H7 (cell line): ENCODE measurements at regions not wholly inside any gene's neighbourhood (a gene's known extent, or its start where the extent isn't known, plus 50 kb on each side); places are given as distances from the start of the nearest gene placed in this dataset.
"Not testable (repeated sequence)": the region's sequence is repeated elsewhere in the genome, so short reads cannot be mapped to it uniquely, and the experiment has no call there.

ENCODE experiments used
- DNase-seq: peaks from one replicate; pipeline ENCODE4 v3.0.0; 2012
- H3K27me3 ChIP-seq: 2 replicates; pipeline ENCODE4 v1.6.0; 2011; ENCODE audit warnings: mild to moderate bottlenecking, low read length; ENCODE audit not compliant: control insufficient read depth, insufficient read depth
- H3K36me3 ChIP-seq: replicated peaks from 2 replicates; pipeline ENCODE4 v1.5.1; 2011; ENCODE audit warnings: low read length; ENCODE audit not compliant: control insufficient read depth, insufficient read depth
- H3K4me3 ChIP-seq: 2 replicates; pipeline ENCODE4 v1.5.1; 2011; ENCODE audit warnings: low read depth, mild to moderate bottlenecking, control low read depth, low read length, moderate library complexity; ENCODE audit not compliant: insufficient read depth

DNA sequence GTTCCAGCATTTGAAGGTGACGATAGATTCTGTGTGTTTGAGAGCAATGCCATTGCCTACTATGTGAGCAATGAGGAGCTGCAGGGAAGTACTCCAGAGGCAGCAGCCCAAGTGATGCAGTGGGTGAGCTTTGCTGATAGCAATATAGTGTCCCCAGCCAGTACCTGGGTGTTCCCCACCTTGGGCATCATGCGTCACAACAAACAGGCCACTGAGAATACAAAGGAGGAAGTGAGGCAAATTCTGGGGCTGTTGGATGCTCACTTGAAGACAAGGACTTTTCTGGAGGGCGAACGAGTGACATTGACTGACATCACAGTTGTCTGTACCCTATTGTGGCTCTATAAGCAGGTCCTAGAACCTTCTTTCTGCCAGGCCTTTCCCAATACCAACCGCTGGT lies 142.0 kb downstream of the PLS3 start:
- H3K36me3 ChIP-seq: no peaks in the 10 kb centered on the region
- no peak overlapping the region for H3K4me3 ChIP-seq
- DNase-seq: no peak
- no peaks in the 10 kb centered on the region for H3K27me3 ChIP-seq

DNA sequence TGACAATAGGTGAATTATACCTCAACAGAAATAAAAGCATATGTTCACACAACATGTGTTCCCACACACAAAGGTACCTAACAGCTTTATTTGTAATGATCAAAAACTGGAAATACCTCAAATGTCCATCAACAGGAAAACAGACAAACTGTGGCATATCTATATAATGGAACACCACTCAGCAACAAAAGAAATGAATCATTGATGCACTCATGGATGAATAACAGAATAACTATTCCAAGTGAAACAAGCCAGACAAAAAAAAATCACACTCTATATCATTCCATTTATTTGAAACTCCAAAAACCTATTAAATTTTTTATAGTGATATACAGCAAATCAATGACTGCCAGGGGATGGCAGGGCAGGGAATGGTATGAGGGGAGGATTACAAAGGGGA lies 148.1 kb downstream of the PLS3 start:
- Histone ChIP-seq H3K36me3 (no peaks in the 10 kb centered on the region), H3K4me3 (no peak overlapping the region), H3K27me3 (no peaks in the 10 kb centered on the region)
- no peak for DNase-seq

DNA sequence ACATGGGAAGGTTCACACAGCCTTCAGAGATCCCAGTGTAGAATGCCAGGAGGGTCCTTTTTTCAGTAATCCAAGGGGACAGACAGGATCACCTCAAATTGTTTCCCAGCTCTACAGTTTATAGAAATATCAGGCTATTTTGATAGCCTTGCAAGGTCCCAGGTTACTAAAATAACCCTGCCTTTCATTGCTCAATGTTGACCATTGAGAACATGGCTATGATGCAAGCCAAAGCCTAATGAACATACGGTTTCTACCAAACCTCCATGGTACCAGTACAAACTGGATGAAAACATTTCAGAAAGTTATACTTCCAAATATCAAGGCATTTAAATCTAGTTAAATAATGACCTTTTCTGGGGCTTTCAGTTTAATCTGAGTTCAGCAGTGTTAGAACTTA lies 151.5 kb downstream of the PLS3 start:
- Histone ChIP-seq H3K27me3 (no peaks in the 10 kb centered on the region), H3K4me3 (no peak overlapping the region), H3K36me3 (no peaks in the 10 kb centered on the region)
- DNase-seq: no peak

DNA sequence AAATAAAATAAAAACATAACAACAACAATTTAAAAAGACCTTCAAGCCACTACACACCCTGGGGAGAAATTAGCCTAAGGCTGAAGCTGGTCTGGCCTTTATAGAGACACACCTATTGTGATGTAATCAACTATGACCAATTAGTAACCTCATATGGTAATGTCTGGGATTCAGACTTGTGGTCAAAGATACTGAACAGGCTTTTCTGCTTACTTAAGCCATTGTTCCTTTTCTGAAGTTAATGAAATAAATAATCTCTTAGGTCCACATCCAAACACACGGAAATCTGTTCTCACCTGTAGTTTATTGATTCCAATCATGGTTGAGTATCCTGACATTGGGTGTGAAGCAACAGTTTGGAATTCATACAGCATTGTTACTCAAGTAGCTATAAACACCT lies 152.5 kb downstream of the PLS3 start:
- H3K36me3 ChIP-seq: no peaks in the 10 kb centered on the region
- DNase-seq: no peak
- H3K27me3 ChIP-seq: no peaks in the 10 kb centered on the region
- H3K4me3 ChIP-seq: no peak overlapping the region

DNA sequence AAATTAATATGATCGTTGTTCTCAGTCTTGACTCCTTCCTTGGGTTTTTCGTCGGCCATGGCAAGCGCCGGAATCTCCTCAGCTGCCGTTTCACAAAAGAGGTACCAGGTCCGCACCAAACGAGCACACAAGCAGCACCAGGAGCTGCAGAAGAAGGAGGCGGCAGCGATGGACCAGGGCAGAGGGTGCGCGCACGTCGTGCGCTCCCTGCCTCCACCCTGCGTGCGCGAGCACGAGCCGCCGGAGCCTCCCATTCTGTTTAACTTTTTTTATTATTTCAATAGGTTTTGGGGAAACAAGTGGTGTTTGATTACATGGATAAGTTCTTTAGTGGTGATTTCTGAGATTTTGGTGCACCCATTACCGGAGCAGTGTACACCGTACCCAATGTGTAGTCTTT lies 158.2 kb downstream of the PLS3 start:
- no peaks in the 10 kb centered on the region for H3K36me3 ChIP-seq
- no peak for DNase-seq
- H3K4me3 ChIP-seq: no peak overlapping the region
- no peaks in the 10 kb centered on the region for H3K27me3 ChIP-seq

DNA sequence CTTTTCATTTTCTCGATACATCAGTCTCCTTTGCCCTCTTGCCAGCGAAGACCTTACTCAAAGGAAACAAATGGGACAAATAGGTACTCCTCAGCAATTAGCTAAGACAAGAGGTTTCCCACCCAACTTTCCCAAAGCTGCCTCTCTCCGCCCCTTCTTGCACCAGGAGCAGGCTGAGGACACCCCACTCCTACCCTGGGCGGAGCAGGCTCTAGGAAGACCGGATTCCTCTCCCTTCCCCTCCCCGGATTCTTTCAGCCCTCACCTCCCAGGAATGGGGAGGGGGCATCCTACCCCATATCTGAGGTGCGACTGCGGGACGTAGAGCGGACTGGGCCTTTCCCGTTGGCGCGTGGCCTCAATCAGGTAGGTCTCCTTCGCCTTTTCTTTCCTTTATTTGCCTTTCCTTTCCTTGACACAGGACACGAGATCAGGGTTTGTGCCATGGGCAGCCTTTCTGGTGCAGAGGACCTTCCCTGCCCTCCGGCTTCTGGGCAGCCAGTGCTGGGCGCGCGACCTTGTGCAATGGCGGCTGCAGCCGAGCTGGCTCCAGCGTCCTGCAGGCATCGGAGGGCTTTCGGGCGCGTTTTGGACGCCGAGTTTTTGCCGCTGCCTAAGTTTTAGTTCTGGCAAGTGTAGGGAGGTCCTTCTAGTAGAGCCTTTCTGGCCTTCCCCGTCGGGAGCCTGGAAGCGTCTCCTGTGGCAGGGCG lies 161.9 kb downstream of the PLS3 start:
- peak overlapping the region; percentile 33; the same call in 1 of the 2 replicates for H3K4me3 ChIP-seq
- H3K27me3 ChIP-seq, DNase-seq, H3K36me3 ChIP-seq: not testable (repeated sequence)

DNA sequence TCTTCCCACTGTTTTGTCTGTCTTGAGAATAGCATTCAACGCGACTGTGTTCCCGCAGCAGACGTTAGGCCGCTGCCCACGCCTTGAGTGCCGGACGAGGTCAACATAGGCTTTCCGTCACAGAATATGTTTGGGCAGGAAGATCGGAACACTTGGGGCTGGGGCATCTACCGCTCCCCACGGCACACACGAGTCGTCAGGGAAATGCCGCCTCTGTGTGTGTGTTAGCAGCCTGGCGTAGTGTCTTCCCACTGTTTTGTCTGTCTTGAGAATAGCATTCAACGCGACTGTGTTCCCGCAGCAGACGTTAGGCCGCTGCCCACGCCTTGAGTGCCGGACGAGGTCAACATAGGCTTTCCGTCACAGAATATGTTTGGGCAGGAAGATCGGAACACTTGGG lies 164.4 kb downstream of the PLS3 start:
- H3K36me3 ChIP-seq, H3K27me3 ChIP-seq, H3K4me3 ChIP-seq, DNase-seq: not testable (repeated sequence)

DNA sequence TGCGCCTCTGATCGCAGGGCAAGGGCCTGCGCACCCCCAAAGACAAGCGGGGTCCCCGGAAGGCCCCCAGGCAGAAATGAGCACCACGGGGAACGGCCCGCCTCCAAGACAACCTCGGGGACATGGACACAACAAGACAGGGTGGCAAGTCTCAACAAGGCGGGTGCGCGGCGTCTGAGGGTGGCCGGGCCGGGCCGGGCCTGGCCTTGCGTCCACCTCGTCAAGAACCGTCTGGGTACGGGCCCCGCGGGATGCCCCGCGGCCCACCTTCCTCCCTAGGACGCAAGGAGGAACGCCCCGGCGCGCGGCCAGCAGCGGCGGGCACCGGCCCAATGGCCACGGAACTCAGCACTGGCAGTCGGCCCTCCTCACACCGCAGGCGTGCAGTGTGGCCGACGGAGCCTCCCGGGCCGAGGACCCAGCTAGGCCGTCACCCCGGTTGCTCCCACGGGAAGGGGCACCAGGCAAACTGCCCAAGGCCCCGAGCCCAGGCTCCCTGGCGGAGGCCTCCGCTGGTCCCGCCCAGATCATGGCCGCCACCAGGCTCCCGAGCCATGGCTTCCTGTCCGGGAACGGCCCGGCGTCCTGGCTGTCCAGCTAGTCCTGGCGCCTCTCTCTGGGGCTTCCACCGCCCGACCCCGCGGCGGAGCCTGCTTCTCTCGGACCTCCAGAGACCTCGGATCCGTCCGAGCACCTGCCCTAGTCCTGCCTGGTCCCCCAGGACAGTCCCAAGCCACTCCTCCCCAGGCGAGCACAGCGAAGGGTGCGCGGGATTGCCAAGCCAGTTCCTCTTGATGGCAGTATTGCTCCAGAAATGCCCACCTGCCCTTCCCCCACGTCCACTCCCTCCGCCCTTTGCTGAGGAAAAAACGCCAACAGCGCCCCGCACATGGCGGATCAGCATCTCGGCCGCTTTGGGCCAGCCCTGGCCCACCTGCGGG lies 167.1 kb downstream of the PLS3 start:
- not testable (repeated sequence) for H3K27me3 ChIP-seq, DNase-seq, H3K36me3 ChIP-seq, H3K4me3 ChIP-seq

DNA sequence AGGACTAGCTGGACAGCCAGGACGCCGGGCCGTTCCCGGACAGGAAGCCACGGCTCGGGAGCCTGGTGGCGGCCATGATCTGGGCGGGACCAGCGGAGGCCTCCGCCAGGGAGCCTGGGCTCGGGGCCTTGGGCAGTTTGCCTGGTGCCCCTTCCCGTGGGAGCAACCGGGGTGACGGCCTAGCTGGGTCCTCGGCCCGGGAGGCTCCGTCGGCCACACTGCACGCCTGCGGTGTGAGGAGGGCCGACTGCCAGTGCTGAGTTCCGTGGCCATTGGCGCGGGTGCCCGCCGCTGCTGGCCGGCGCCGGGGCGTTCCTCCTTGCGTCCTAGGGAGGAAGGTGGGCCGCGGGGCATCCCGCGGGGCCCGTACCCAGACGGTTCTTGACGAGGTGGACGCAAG lies 171.6 kb downstream of the PLS3 start:
- H3K27me3 ChIP-seq, H3K36me3 ChIP-seq, DNase-seq, H3K4me3 ChIP-seq: not testable (repeated sequence)

DNA sequence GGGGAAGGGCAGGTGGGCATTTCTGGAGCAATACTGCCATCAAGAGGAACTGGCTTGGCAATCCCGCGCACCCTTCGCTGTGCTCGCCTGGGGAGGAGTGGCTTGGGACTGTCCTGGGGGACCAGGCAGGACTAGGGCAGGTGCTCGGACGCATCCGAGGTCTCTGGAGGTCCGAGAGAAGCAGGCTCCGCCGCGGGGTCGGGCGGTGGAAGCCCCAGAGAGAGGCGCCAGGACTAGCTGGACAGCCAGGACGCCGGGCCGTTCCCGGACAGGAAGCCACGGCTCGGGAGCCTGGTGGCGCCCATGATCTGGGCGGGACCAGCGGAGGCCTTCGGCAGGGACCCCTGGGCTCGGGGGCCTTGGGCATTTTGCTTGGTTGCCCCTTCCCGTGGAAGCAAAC lies 174.3 kb downstream of the PLS3 start:
- H3K27me3 ChIP-seq, DNase-seq, H3K36me3 ChIP-seq: not testable (repeated sequence)
- H3K4me3 ChIP-seq: peak overlapping the region; percentile 30
